ENCODE measurements at regions not wholly inside any gene's neighbourhood (a gene's known extent, or its start where the extent isn't known, plus 50 kb on each side); places are given as distances from the start of the nearest gene placed in this dataset.

- no peak for DNase-seq (ENCODE audit: insufficient read length, low spot score)
- TF ChIP-seq SPI1 (IDR thresholded peaks at IDR 0.05; ENCODE audit: low read depth, low read length) (no peak), POU2F2 (IDR thresholded peaks at IDR 0.05; ENCODE audit: low read depth, low read length) (no peak), POLR2A (IDR thresholded peaks at IDR 0.05; ENCODE audit: low read depth, low read length) (no peak), TAF1 (IDR thresholded peaks at IDR 0.05; ENCODE audit: low read depth, low read length) (no peak), PAX5 (IDR thresholded peaks at IDR 0.05; ENCODE audit: insufficient read depth, low read length, severe bottlenecking) (no peak), POLR2AphosphoS5 (IDR thresholded peaks at IDR 0.05; ENCODE audit: low read depth, low read length) (no peak)
- FAIRE-seq = no peak
Observed at GRCh38 chr2:217178341-217178740, 318.5 kb upstream of the TNP1 start.

DNA sequence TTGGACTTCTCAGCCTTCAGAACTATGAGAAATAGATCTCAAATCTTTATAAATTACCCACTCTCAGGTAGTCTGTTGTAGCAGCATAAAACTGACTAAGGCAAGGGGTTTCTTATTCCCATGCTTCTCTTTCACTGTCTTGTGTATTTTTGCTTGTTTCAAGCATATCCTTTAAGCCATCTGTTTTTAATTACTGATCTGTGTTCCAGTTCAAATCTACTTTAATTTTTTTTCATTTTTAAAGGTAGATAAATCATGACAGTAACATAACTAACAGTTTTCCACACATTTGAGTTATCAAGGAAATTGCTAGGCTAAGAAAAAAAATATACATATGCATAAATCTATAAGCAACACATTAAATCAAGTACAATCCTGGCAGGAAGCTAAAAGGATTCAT is 317.9 kb upstream of the TNP1 start:
- no peak for FAIRE-seq
- TF ChIP-seq POLR2A (IDR thresholded peaks at IDR 0.05; ENCODE audit: low read depth, low read length) (no peak), POLR2AphosphoS5 (IDR thresholded peaks at IDR 0.05; ENCODE audit: low read depth, low read length) (no peak), POU2F2 (IDR thresholded peaks at IDR 0.05; ENCODE audit: low read depth, low read length) (no peak), PAX5 (IDR thresholded peaks at IDR 0.05; ENCODE audit: insufficient read depth, low read length, severe bottlenecking) (no peak), SPI1 (IDR thresholded peaks at IDR 0.05; ENCODE audit: low read depth, low read length) (no peak), TAF1 (IDR thresholded peaks at IDR 0.05; ENCODE audit: low read depth, low read length) (no peak)
- no peak for DNase-seq (ENCODE audit: insufficient read length, low spot score)

DNA sequence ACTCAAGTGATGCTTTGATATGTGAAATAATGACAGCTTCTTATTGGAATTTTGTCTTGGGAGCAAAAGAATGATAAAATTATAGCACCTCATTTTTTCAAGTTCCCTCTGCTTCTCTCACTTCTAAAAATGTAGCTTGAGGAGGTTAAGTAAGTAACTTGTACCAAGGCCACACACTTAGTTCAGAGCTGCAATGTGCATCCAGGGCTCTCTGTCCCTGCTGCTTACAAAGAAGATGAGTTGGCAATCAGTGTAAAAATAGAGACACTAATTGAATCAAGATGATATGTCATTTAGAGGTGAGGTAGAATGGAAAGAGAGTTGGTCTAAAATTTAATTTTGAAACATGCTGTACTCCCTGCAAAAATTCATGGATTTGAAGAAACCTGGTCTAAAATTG is 312.0 kb upstream of the TNP1 start:
- DNase-seq (ENCODE audit: insufficient read length, low spot score) (no peak), FAIRE-seq (no peak)
- no peak for TF ChIP-seq POLR2A (IDR thresholded peaks at IDR 0.05; ENCODE audit: low read depth, low read length)
- TF ChIP-seq POU2F2 (IDR thresholded peaks at IDR 0.05; ENCODE audit: low read depth, low read length) = no peak
- TF ChIP-seq POLR2AphosphoS5 (IDR thresholded peaks at IDR 0.05; ENCODE audit: low read depth, low read length) = no peak
- TF ChIP-seq PAX5 (IDR thresholded peaks at IDR 0.05; ENCODE audit: insufficient read depth, low read length, severe bottlenecking) = no peak
- no peak for TF ChIP-seq TAF1 (IDR thresholded peaks at IDR 0.05; ENCODE audit: low read depth, low read length)
- no peak for TF ChIP-seq SPI1 (IDR thresholded peaks at IDR 0.05; ENCODE audit: low read depth, low read length)

GRCh38 chr2:217168496-217168895 is 308.6 kb upstream of the TNP1 start:
- no peak for TF ChIP-seq SPI1 (IDR thresholded peaks at IDR 0.05; ENCODE audit: low read depth, low read length)
- no peak for TF ChIP-seq PAX5 (IDR thresholded peaks at IDR 0.05; ENCODE audit: insufficient read depth, low read length, severe bottlenecking)
- TF ChIP-seq POU2F2 (IDR thresholded peaks at IDR 0.05; ENCODE audit: low read depth, low read length) = no peak
- TF ChIP-seq POLR2AphosphoS5 (IDR thresholded peaks at IDR 0.05; ENCODE audit: low read depth, low read length) = no peak
- no peak for TF ChIP-seq POLR2A (IDR thresholded peaks at IDR 0.05; ENCODE audit: low read depth, low read length)
- no peak for TF ChIP-seq TAF1 (IDR thresholded peaks at IDR 0.05; ENCODE audit: low read depth, low read length)
- FAIRE-seq (no peak), DNase-seq (ENCODE audit: insufficient read length, low spot score) (no peak)

DNA sequence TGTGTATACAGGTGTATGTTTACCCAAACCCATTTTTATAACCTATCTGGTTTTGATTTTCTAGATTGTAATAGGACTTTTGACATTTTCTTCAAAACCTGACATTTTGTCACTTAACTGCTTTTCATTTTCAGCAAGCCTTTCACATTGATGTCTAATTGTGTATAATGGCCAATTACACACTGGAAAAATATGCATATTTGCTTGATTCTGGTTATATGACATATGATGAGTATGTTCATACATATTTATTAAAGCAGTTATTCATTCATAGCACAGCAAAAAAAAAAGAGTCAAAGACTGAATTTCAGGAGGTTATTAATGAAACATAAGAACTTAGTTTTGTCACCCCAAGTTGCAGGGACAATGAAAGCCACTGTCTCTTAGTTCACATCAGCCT is 307.7 kb upstream of the TNP1 start:
- FAIRE-seq (no peak), DNase-seq (ENCODE audit: insufficient read length, low spot score) (no peak)
- no peak for TF ChIP-seq TAF1 (IDR thresholded peaks at IDR 0.05; ENCODE audit: low read depth, low read length)
- TF ChIP-seq POU2F2 (IDR thresholded peaks at IDR 0.05; ENCODE audit: low read depth, low read length) = no peak
- TF ChIP-seq PAX5 (IDR thresholded peaks at IDR 0.05; ENCODE audit: insufficient read depth, low read length, severe bottlenecking) = no peak
- no peak for TF ChIP-seq SPI1 (IDR thresholded peaks at IDR 0.05; ENCODE audit: low read depth, low read length)
- TF ChIP-seq POLR2AphosphoS5 (IDR thresholded peaks at IDR 0.05; ENCODE audit: low read depth, low read length) = no peak
- no peak for TF ChIP-seq POLR2A (IDR thresholded peaks at IDR 0.05; ENCODE audit: low read depth, low read length)

DNA sequence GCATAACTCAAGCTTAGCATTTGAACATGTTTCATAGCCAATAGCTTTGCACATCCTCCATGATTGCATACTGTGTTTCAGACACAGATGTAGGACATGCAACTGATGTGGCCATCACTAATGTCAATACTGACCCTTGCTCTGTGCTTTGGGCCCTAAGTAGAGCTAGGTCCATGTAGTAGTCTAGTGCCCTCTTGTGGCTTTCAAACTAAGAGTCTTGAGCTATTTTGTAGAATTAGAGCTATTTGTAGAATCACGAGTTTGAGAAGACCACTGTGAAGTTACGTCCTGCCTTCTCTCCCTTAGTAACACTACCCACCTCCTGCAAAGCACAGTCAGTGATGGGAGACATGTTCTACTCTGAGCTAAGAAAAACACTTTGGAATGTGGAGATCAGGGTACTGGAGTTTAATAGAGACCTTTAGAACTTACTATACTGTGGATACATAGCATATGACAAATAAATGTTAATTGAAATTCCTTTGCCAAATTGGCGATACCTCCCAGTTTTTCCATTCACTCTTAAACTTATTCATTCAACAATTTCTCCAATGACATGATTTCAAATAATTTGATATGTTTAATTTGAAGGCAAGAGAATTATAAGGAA is 306.5 kb upstream of the TNP1 start:
- DNase-seq (ENCODE audit: insufficient read length, low spot score) (no peak), FAIRE-seq (peak; percentile 60)
- TF ChIP-seq POLR2A (IDR thresholded peaks at IDR 0.05; ENCODE audit: low read depth, low read length) = no peak
- no peak for TF ChIP-seq SPI1 (IDR thresholded peaks at IDR 0.05; ENCODE audit: low read depth, low read length)
- no peak for TF ChIP-seq PAX5 (IDR thresholded peaks at IDR 0.05; ENCODE audit: insufficient read depth, low read length, severe bottlenecking)
- TF ChIP-seq POU2F2 (IDR thresholded peaks at IDR 0.05; ENCODE audit: low read depth, low read length) = no peak
- no peak for TF ChIP-seq POLR2AphosphoS5 (IDR thresholded peaks at IDR 0.05; ENCODE audit: low read depth, low read length)
- TF ChIP-seq TAF1 (IDR thresholded peaks at IDR 0.05; ENCODE audit: low read depth, low read length) = no peak

DNA sequence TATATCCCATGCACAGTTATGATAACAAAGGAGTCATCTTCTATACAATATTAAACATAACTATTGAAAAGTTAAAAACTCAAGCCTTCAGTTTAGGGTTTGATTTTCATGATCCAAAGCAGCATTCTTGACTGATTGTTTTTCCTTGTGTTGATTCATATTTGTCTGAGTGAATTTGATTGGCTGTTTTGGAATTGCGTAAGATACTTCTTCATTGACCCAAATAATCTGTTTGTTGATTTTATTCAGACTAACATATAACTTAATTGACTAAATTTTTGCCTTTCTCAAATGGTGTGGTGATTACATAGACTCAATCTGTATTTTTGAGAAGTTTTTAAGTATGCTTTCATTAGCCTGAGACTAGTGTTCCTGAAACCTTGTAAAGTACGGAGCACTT is 305.7 kb upstream of the TNP1 start:
- TF ChIP-seq SPI1 (IDR thresholded peaks at IDR 0.05; ENCODE audit: low read depth, low read length) = no peak
- no peak for TF ChIP-seq TAF1 (IDR thresholded peaks at IDR 0.05; ENCODE audit: low read depth, low read length)
- TF ChIP-seq POLR2A (IDR thresholded peaks at IDR 0.05; ENCODE audit: low read depth, low read length) = no peak
- TF ChIP-seq PAX5 (IDR thresholded peaks at IDR 0.05; ENCODE audit: insufficient read depth, low read length, severe bottlenecking) = no peak
- TF ChIP-seq POLR2AphosphoS5 (IDR thresholded peaks at IDR 0.05; ENCODE audit: low read depth, low read length) = no peak
- TF ChIP-seq POU2F2 (IDR thresholded peaks at IDR 0.05; ENCODE audit: low read depth, low read length) = no peak
- DNase-seq (ENCODE audit: insufficient read length, low spot score) (no peak), FAIRE-seq (no peak)

DNA sequence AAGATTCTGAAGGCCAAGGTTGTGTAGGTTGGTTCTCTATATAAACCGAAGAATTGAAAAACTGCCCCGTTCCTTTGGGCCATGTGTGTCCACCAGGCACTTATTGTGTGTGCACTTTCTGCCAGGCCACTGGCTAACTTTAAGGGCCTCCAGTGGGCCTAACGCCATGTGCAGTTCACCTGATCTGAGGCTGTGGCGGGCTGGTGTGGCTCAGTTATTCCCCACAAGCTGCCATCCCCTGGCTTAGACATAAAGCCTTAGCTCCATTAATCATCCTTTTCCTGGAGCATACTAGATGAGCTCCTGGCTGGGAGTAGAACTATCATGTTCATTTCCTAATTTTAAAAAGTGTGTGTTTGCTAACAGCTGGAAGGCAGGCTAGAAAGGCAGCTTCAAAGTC is 304.1 kb upstream of the TNP1 start:
- no peak for FAIRE-seq
- DNase-seq (ENCODE audit: insufficient read length, low spot score) = no peak
- TF ChIP-seq SPI1 (IDR thresholded peaks at IDR 0.05; ENCODE audit: low read depth, low read length) (no peak), PAX5 (IDR thresholded peaks at IDR 0.05; ENCODE audit: insufficient read depth, low read length, severe bottlenecking) (no peak), POLR2AphosphoS5 (IDR thresholded peaks at IDR 0.05; ENCODE audit: low read depth, low read length) (no peak), TAF1 (IDR thresholded peaks at IDR 0.05; ENCODE audit: low read depth, low read length) (no peak), POU2F2 (IDR thresholded peaks at IDR 0.05; ENCODE audit: low read depth, low read length) (no peak), POLR2A (IDR thresholded peaks at IDR 0.05; ENCODE audit: low read depth, low read length) (no peak)

DNA sequence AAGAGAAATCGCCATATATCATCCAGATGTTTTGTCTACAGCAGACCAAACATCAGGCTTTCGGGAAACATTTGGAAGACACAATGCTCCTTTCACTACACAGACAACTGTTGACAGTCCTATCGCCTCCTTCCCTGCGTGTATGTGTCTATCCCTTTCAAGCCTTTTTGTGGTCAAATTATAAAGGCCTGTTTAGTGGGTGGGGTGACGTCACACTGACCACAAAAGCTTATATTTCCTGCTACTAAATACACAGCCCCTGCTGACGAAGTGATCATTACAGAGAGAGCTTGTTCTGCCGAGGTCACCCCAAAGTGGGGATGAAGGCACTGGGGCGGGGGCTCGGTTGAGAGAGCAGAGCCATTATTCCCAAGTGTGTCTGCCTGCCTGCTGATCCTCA is 302.7 kb upstream of the TNP1 start:
- FAIRE-seq = peak; percentile 55
- DNase-seq (ENCODE audit: insufficient read length, low spot score) = no peak
- TF ChIP-seq POLR2A (IDR thresholded peaks at IDR 0.05; ENCODE audit: low read depth, low read length) (no peak), POU2F2 (IDR thresholded peaks at IDR 0.05; ENCODE audit: low read depth, low read length) (peak; percentile 60; the same call in 1 of the 2 replicates)
